Sigmoid colon (tissue), 4 donors: ENCODE measurements at regions not wholly inside any gene's neighbourhood (a gene's known extent, or its start where the extent isn't known, plus 50 kb on each side); places are given as distances from the start of the nearest gene placed in this dataset.

Source experiments
- EP300 ChIP-seq, 4 donors: sonication (generic); formaldehyde crosslinking; IDR thresholded peaks; one replicate each; pipeline ENCODE4 v1.6.1; 2017; ENCODE audit warnings: antibody characterized with exemption in 4 of 4
- POLR2A ChIP-seq, 2 donors: fragments of 450-650 bp; IDR thresholded peaks; one replicate each; pipeline ENCODE4 v1.6.1; 2016; ENCODE audit warnings: antibody characterized with exemption in 2 of 2, mild to moderate bottlenecking in 2 of 2, moderate library complexity in 2 of 2
- POLR2AphosphoS5 ChIP-seq, 4 donors: sonication (generic); formaldehyde crosslinking; IDR thresholded peaks; one replicate each; pipeline ENCODE4 v1.6.1; 2017; ENCODE audit warnings: antibody characterized with exemption in 4 of 4
- TF ChIP-seq, protein P1 (sequence below), 4 experiments: fragments of 450-650 bp in 3 of 4; fragments of 200-600 bp in 1 of 4; IDR thresholded peaks; one replicate each; pipeline ENCODE4 v1.5.1; 2016 to 2019; ENCODE audit warnings: antibody characterized with exemption in 4 of 4, mild to moderate bottlenecking in 3 of 4, moderate library complexity in 2 of 4

DNA sequence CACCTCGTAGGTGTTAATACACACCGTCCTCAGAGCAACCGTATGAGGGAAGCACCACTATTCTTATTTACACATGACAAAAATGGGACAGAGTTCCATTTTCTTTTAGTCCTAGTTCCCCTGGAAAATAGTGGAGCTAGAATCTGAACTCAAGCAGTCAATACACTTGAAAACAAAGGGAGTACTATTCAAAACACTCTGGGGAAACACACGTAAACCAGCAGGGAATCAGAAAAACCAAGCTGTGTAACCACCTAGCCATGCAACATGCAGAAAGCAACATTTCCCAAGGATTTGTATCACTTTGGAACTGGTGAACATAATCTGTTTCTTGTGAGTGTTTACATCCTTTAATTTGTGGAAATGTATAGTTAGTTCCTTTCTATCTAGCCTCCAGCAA is 208.2 kb downstream of the UBE2E3 start:
- TF ChIP-seq, protein P1, sequence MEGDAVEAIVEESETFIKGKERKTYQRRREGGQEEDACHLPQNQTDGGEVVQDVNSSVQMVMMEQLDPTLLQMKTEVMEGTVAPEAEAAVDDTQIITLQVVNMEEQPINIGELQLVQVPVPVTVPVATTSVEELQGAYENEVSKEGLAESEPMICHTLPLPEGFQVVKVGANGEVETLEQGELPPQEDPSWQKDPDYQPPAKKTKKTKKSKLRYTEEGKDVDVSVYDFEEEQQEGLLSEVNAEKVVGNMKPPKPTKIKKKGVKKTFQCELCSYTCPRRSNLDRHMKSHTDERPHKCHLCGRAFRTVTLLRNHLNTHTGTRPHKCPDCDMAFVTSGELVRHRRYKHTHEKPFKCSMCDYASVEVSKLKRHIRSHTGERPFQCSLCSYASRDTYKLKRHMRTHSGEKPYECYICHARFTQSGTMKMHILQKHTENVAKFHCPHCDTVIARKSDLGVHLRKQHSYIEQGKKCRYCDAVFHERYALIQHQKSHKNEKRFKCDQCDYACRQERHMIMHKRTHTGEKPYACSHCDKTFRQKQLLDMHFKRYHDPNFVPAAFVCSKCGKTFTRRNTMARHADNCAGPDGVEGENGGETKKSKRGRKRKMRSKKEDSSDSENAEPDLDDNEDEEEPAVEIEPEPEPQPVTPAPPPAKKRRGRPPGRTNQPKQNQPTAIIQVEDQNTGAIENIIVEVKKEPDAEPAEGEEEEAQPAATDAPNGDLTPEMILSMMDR (IDR thresholded peaks at IDR 0.05): no peak
- TF ChIP-seq POLR2A (IDR thresholded peaks at IDR 0.05) (no peak), EP300 (IDR thresholded peaks at IDR 0.05) (no peak), POLR2AphosphoS5 (IDR thresholded peaks at IDR 0.05) (no peak)
